Ascending aorta (tissue), 2 donors: ENCODE measurements at regions not wholly inside any gene's neighbourhood (a gene's known extent, or its start where the extent isn't known, plus 50 kb on each side); places are given as distances from the start of the nearest gene placed in this dataset.
A peak's percentile ranks its signal among the peaks of the same experiment; 100 is the strongest.

ENCODE experiments used
- DNase-seq, 2 donors: peaks; one replicate each; pipeline ENCODE4 v3.0.0-alpha.2; 2019; ENCODE audit warnings: low spot score in 2 of 2
- H3K27ac ChIP-seq, 2 donors: fragments of 200-600 bp; sonication (generic); one replicate each; pipeline ENCODE4 v1.5.1; 2016 to 2017; ENCODE audit warnings: mild to moderate bottlenecking in 1 of 2
- H3K27me3 ChIP-seq: fragments of 200-600 bp; sonication (generic); one replicate; pipeline ENCODE4 v1.5.1; 2017
- H3K36me3 ChIP-seq, 2 donors: fragments of 200-600 bp; sonication (generic); one replicate each; pipeline ENCODE4 v1.5.1; 2016
- H3K4me1 ChIP-seq, 2 donors: fragments of 200-600 bp; sonication (generic); one replicate each; pipeline ENCODE4 v1.5.1; 2016 to 2017; ENCODE audit warnings: mild to moderate bottlenecking in 1 of 2
- H3K4me3 ChIP-seq, 2 donors: fragments of 200-600 bp; sonication (generic); one replicate each; pipeline ENCODE4 v1.5.1; 2016 to 2017; ENCODE audit warnings: mild to moderate bottlenecking in 1 of 2
- H3K9me3 ChIP-seq, 2 donors: fragments of 200-600 bp; sonication (generic); one replicate each; pipeline ENCODE4 v1.5.1; 2016
- CTCF ChIP-seq, 3 experiments: fragments of 200-600 bp in 2 of 3; fragments of 450-650 bp in 1 of 3; sonication (generic) in 2 of 3; IDR thresholded peaks; one replicate each; pipeline ENCODE4 v1.5.1; 2016 to 2019; ENCODE audit warnings: antibody characterized with exemption in 3 of 3, mild to moderate bottlenecking in 1 of 3, moderate library complexity in 1 of 3
- intact Hi-C: fragments of 100-400 bp; cut with DNase I; formaldehyde crosslinking; loops from one replicate; pipeline ENCODE4 v1.15.1; 2023

GRCh38 chr9:100714372-100715099, 136.7 kb downstream of the CAVIN4 start:
- no peak for DNase-seq
- intact Hi-C loops, result no loop called here
- Histone ChIP-seq H3K4me3 (no peak overlapping the region), H3K27ac (no peak overlapping the region), H3K27me3 (no peaks in the 10 kb centered on the region), H3K36me3 (no peaks in the 10 kb centered on the region), H3K9me3 (no peaks in the 10 kb centered on the region), H3K4me1 (no peaks in the 10 kb centered on the region)
- peak in 2 of 3 experiments; percentile 19 to 29 for TF ChIP-seq CTCF (IDR thresholded peaks at IDR 0.05)

- intact Hi-C loops, result no loop called here
- no peak overlapping the region for H3K4me3 ChIP-seq
Measured at GRCh38 chr9:100715100-100715380, 137.2 kb downstream of the CAVIN4 start.

GRCh38 chr9:100718717-100719116, 140.8 kb downstream of the CAVIN4 start:
- no peak for TF ChIP-seq CTCF (IDR thresholded peaks at IDR 0.05)
- no peak overlapping the region for H3K4me3 ChIP-seq
- intact Hi-C loops, result no loop called here

More at GRCh38 chr9:100715100-100715380, 137.2 kb downstream of the CAVIN4 start:
- H3K27ac ChIP-seq, result no peak overlapping the region
- H3K9me3 ChIP-seq, result no peaks in the 10 kb centered on the region
- no peak for TF ChIP-seq CTCF (IDR thresholded peaks at IDR 0.05)
- H3K27me3 ChIP-seq, result no peaks in the 10 kb centered on the region
- no peak for DNase-seq
- no peaks in the 10 kb centered on the region for H3K36me3 ChIP-seq
- H3K4me1 ChIP-seq, result no peaks in the 10 kb centered on the region

GRCh38 chr9:100720922-100721321, 143.0 kb downstream of the CAVIN4 start:
- no peak overlapping the region for H3K4me3 ChIP-seq
- no peak for DNase-seq
- no peaks in the 10 kb centered on the region for H3K4me1 ChIP-seq
- TF ChIP-seq CTCF (IDR thresholded peaks at IDR 0.05), result no peak
- intact Hi-C loops, result no loop called here
- no peaks in the 10 kb centered on the region for H3K9me3 ChIP-seq
- H3K27me3 ChIP-seq, result no peaks in the 10 kb centered on the region
- no peaks in the 10 kb centered on the region for H3K36me3 ChIP-seq
- H3K27ac ChIP-seq, result no peak overlapping the region

More at GRCh38 chr9:100718717-100719116, 140.8 kb downstream of the CAVIN4 start:
- Histone ChIP-seq H3K4me1 (no peaks in the 10 kb centered on the region), H3K9me3 (no peaks in the 10 kb centered on the region), H3K36me3 (no peaks in the 10 kb centered on the region), H3K27me3 (no peaks in the 10 kb centered on the region), H3K27ac (no peak overlapping the region)
- no peak for DNase-seq

- Histone ChIP-seq H3K27me3 (no peaks in the 10 kb centered on the region), H3K27ac (no peak overlapping the region), H3K36me3 (no peaks in the 10 kb centered on the region), H3K9me3 (no peaks in the 10 kb centered on the region), H3K4me3 (no peak overlapping the region), H3K4me1 (no peaks in the 10 kb centered on the region)
- intact Hi-C loops, result no loop called here
- TF ChIP-seq CTCF (IDR thresholded peaks at IDR 0.05), result no peak
- no peak for DNase-seq
Measured at GRCh38 chr9:100724886-100725285, 147.0 kb downstream of the CAVIN4 start.

- TF ChIP-seq CTCF (IDR thresholded peaks at IDR 0.05), result no peak
- no peaks in the 10 kb centered on the region for H3K9me3 ChIP-seq
- no peak for DNase-seq
- no peak overlapping the region for H3K4me3 ChIP-seq
- no peak overlapping the region for H3K27ac ChIP-seq
- H3K4me1 ChIP-seq, result no peaks in the 10 kb centered on the region
- H3K27me3 ChIP-seq, result no peaks in the 10 kb centered on the region
- no peaks in the 10 kb centered on the region for H3K36me3 ChIP-seq
- intact Hi-C loops, result no loop called here
Measured at GRCh38 chr9:100725371-100725770, 147.5 kb downstream of the CAVIN4 start.
